ENCODE measurements at regions not wholly inside any gene's neighbourhood (a gene's known extent, or its start where the extent isn't known, plus 50 kb on each side); places are given as distances from the start of the nearest gene placed in this dataset.

GRCh38 chr3:194075802-194076460 is 60.0 kb upstream of the HES1 start:
- Histone ChIP-seq H2BK5ac (ENCODE audit: insufficient read length, low read length) (no peak overlapping the region), H2AK5ac (ENCODE audit: insufficient read length, low read length) (no peak overlapping the region), H3K23ac (ENCODE audit: insufficient read length, low read depth, low read length) (no peak overlapping the region), H4K91ac (ENCODE audit: insufficient read length, low read depth, low read length) (no peak overlapping the region), H2BK20ac (ENCODE audit: low read depth, low read length, poor library complexity, severe bottlenecking) (no peak overlapping the region), H4K5ac (ENCODE audit: insufficient read length, low read depth, low read length) (no peak overlapping the region), H2AFZ (ENCODE audit: low read length) (no peak overlapping the region), H3K9ac (ENCODE audit: extremely low read depth, insufficient read length, low read length) (no peak overlapping the region), H3K56ac (ENCODE audit: insufficient read length, low read depth, low read length) (no peak overlapping the region), H4K8ac (replicated peaks; ENCODE audit: insufficient read length, low read depth, low read length) (no peak overlapping the region), H3K14ac (ENCODE audit: insufficient read depth, low read length) (no peak overlapping the region), H3K79me1 (ENCODE audit: insufficient read depth, low read depth, low read length, poor library complexity, severe bottlenecking) (no peaks in the 10 kb centered on the region), H2BK12ac (ENCODE audit: insufficient read length, low read depth, low read length) (no peak overlapping the region), H3K4me1 (ENCODE audit: insufficient read depth, low read length) (no peaks in the 10 kb centered on the region), H3K27ac (ENCODE audit: insufficient read length, low read depth, low read length) (no peak overlapping the region), H3K23me2 (ENCODE audit: insufficient read length, low read depth, low read length, poor library complexity, severe bottlenecking) (no peaks in the 10 kb centered on the region), H3K18ac (ENCODE audit: insufficient read length, low read depth, low read length) (no peak overlapping the region), H3T11ph (ENCODE audit: low read length) (no peak overlapping the region), H3K4ac (ENCODE audit: low read depth, low read length) (no peak overlapping the region), H4K20me1 (ENCODE audit: control insufficient read depth, insufficient read depth, insufficient read length) (no peaks in the 10 kb centered on the region), H3K27me3 (ENCODE audit: insufficient read depth, low read length) (no peaks in the 10 kb centered on the region; the same call in 1 of the 2 replicates), H3K4me2 (ENCODE audit: insufficient read depth, insufficient read length, low read length) (no peak overlapping the region), H2BK15ac (ENCODE audit: low read depth, low read length) (no peak overlapping the region), H3K79me2 (ENCODE audit: insufficient read depth, low read length) (no peaks in the 10 kb centered on the region), H3K9me3 (ENCODE audit: control insufficient read depth, low read depth, low read length) (no peaks in the 10 kb centered on the region), H2BK120ac (ENCODE audit: low read depth, low read length, poor library complexity, severe bottlenecking) (no peak overlapping the region)
- Mint-ChIP-seq H3K9me3 (peaks cover 0 to 7% of the 10 kb centered on the region in 2 experiments; a peak in 3 of 5 replicates), H3K36me3 (ENCODE audit: insufficient read depth in 1 of 3, low read depth in 3 of 3) (peaks cover 0 to 2% (median 0%) of the 10 kb centered on the region in 3 experiments; a peak in 1 of 7 replicates), H3K27ac (no peak overlapping the region), H3K4me1 (peaks cover 15 to 19% of the 10 kb centered on the region in 2 experiments), H3K4me3 (no peak overlapping the region), H3K27me3 (ENCODE audit: low read depth) (peaks cover 29% of the 10 kb centered on the region)
- no CpG with 5 or more reads among the region's 6 CpGs for WGBS (ENCODE audit: extremely low coverage, insufficient read length, low lambda C conversion rate)
- TF ChIP-seq, protein P1, sequence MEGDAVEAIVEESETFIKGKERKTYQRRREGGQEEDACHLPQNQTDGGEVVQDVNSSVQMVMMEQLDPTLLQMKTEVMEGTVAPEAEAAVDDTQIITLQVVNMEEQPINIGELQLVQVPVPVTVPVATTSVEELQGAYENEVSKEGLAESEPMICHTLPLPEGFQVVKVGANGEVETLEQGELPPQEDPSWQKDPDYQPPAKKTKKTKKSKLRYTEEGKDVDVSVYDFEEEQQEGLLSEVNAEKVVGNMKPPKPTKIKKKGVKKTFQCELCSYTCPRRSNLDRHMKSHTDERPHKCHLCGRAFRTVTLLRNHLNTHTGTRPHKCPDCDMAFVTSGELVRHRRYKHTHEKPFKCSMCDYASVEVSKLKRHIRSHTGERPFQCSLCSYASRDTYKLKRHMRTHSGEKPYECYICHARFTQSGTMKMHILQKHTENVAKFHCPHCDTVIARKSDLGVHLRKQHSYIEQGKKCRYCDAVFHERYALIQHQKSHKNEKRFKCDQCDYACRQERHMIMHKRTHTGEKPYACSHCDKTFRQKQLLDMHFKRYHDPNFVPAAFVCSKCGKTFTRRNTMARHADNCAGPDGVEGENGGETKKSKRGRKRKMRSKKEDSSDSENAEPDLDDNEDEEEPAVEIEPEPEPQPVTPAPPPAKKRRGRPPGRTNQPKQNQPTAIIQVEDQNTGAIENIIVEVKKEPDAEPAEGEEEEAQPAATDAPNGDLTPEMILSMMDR (conservative IDR thresholded peaks at IDR 0.05) = no peak
- DNase-seq = no peak

All from H9 (cell line).